HG02798 (cell line): ENCODE measurements at regions not wholly inside any gene's neighbourhood (a gene's known extent, or its start where the extent isn't known, plus 50 kb on each side); places are given as distances from the start of the nearest gene placed in this dataset.
"Not testable (repeated sequence)": the region's sequence is repeated elsewhere in the genome, so short reads cannot be mapped to it uniquely, and the experiment has no call there.

Experiments
- ATAC-seq: cut with Tn5 transposase; IDR thresholded peaks from one replicate; pipeline ENCODE4 v1.9.1; 2021; ENCODE audit warnings: mild to moderate bottlenecking; ENCODE audit not compliant: unreplicated experiment, poor library complexity

DNA sequence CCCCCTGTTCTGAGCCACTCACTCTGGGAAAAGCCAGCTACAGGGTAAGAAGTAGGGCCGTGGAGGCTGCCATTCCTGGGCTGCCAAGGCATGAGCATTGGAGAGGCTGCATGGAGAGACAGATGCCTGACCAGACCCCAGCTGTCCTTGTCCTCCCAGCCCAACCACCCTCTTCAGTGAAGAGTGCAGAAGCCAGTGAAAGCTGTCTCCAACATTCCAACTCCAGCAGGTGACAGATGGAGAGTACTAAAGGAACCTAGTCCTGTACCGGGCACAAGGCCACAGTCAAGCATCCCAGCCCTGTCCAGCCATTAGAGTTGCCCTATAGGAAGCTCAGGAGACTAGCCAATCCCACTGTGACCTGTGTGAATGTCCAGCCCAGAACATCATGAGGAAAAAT lies 165.1 kb downstream of the DIRAS2 start:
- no peak for ATAC-seq

- ATAC-seq: no peak
These were observed 163.8 kb downstream of the DIRAS2 start for GRCh38 chr9:90478821-90479220.

DNA sequence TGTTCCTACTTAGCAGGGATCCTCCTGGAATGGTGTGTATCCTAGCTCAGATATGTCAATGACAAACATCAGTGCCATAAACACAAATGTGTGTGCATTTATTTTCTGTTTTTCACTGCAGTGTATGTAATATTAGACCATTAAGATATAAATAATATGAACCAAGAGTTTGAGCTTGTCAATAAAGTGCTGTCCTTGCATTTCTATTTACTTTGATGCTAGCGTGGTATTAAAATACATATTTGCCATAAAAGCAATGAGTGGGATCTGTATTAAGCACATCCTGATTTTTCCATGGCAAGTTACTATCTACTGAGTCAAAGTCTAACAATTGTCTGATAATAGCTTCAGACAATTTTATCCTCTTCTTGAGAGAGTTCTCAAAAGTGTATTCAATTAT lies 157.6 kb downstream of the DIRAS2 start:
- no peak for ATAC-seq

DNA sequence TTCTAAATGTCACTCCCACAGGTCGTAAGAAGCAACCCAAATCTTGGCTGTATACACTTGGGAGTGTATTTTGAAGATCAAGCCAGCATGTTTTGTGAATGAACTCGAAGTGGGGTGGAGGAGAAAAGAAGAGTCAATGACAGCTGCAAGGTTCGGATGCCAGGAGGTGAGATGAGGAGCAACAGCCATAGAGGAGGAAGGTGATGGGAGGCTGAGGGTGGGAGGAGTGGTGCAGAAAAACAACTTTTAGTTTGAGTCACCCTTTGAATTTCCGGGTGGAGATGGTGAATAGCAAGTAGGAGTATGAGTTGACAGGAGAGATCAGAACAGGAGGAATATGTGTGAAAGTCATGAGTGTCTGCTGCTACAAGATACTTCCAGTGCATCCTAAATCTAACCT lies 153.6 kb downstream of the DIRAS2 start:
- no peak for ATAC-seq

GRCh38 chr9:90499761-90500160 lies 142.9 kb downstream of the DIRAS2 start:
- no peak for ATAC-seq

GRCh38 chr9:90502134-90502533 lies 140.5 kb downstream of the DIRAS2 start:
- ATAC-seq: no peak

GRCh38 chr9:90504486-90504885 lies 138.1 kb downstream of the DIRAS2 start:
- ATAC-seq: peak; percentile 68

DNA sequence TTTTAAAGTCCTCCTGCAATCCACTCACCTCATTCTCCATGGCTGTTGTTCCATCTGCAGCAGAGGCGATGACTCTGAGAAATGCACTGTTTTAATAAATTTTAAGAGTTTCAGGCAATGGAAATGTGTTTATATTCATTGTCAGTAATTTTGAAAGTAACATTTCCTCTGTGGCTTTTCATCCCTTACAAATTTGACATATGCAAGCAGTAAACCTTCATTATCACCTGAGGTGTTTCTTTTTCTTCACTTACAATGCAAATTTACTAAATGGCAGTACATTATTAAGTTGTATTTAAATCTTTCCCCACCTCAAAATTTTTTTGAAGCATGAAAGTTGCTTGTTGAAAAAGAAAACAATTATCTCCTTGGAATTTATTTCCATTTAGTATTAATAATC lies 136.9 kb downstream of the DIRAS2 start:
- ATAC-seq: no peak

- ATAC-seq: not testable (repeated sequence)
These were observed 136.2 kb downstream of the DIRAS2 start for GRCh38 chr9:90506402-90506801.

DNA sequence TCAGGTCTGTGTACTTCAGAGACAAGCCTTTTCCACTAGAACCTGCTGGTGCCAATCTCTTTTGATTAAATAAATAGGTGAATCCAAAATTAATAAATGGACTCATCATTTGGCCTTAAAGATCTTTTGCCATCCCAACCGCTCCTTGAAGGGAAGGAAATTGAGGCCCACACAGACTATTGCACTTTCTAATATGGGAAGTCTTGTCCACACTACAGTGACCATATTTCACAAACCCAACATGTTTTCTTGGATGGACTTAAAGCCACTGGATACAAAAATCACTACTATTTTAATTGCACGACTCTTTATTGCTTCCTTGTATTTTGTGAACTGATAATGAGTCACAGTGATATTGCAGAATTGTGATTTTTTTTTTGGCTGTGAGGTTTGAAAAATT lies 135.0 kb downstream of the DIRAS2 start:
- ATAC-seq: no peak

DNA sequence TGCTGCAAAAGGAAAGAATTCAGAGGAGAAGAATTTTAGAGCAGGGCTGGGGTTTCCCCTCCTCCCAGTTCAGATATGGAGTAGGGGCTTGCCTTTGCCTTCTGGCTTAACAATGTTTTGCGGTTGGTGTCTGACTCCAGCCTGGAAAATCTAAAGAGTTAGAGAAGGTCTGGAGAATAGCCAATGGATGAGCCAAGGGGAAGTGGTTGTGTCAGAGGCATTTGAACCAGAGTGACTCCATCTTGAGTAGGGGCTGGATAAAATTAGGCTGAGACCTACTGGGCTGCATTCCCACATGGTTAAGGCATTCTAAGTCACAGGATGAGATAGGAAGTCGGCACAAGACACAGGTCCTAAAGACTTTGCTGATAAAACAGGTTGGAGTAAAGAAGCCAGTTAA lies 133.7 kb downstream of the DIRAS2 start:
- no peak for ATAC-seq

- ATAC-seq: no peak
These were observed 130.9 kb downstream of the DIRAS2 start for GRCh38 chr9:90511711-90512110.

DNA sequence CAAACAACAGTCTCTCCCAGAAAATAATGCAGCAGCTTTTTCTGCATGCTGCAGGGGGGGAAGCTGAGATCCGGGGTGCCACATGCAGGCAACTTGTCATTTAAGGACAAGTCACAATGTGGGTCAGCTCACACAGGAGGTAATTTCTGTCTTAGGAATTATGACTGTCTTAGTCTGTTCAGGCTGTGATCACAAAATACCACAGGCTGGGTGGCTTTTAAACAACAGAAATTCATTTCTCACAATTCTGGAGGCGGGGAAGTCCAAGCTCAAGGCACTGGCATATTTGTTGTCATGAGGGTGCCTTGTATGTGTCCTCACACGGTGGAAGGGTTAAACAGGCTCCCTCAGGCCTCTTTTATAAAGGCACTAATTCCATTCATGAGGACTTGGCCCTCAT lies 127.7 kb downstream of the DIRAS2 start:
- ATAC-seq: no peak

DNA sequence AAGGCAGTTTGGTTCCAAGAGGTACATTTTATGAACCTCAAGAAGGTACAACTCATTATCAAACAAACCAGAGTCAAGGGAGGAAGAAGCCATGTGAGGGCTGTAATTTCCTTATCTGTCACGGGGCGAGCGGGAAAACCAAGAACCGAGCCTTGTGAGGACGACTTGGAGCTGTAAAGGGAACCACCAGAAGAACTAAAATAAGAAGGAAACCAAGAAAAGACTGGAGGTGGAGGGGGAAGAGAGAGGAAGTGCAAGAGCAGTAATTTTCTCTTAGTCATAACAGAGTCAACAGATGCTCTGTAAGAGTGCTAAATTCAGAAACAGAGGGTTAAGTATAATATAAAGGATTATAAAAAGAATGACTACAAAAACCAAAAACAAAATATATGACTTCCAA lies 127.1 kb downstream of the DIRAS2 start:
- peak; percentile 50 for ATAC-seq

DNA sequence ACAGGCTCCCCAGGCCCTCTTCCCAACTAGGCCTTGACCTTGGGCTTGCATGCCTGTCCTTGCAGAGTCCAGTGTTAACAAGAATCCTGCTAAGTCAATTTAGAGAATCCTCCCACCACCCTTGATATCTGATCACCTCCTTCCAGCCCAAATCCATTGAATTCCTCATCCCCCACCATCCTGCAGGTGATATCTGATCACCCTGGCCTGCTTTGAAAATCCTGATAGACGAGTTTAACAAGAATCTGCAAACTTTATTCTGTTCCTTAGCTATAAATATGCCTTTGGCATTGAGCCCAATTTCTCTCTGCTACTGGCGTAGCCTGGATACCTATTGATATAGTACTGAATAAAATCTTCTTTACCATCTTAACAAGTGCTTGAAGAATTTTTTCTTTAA lies 125.5 kb downstream of the DIRAS2 start:
- no peak for ATAC-seq

- no peak for ATAC-seq
These were observed 120.6 kb downstream of the DIRAS2 start for GRCh38 chr9:90521811-90522570.

DNA sequence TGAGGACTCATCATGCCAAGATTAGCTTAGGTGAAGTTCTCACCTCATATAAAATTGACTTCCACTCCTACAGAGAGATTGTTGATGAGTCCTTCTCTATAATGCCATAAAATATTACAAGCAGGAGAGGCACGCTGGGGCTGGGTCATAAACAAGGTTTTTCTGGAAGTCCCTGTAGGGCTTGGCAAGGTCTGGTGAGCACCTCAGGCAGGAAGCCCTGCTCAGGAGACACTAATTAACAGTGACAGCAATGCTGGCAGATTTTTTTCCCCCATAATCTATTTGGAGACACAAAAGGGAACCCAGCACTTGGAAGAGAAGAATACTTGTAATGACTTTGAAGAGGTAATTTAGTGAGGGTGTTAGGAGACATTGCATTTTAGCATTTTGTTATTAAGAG lies 118.7 kb downstream of the DIRAS2 start:
- ATAC-seq: no peak

GRCh38 chr9:90526386-90526785 lies 116.2 kb downstream of the DIRAS2 start:
- ATAC-seq: no peak

GRCh38 chr9:90536094-90536493 lies 106.5 kb downstream of the DIRAS2 start:
- not testable (repeated sequence) for ATAC-seq

- ATAC-seq: no peak
These were observed 104.1 kb downstream of the DIRAS2 start for GRCh38 chr9:90538566-90538965.

DNA sequence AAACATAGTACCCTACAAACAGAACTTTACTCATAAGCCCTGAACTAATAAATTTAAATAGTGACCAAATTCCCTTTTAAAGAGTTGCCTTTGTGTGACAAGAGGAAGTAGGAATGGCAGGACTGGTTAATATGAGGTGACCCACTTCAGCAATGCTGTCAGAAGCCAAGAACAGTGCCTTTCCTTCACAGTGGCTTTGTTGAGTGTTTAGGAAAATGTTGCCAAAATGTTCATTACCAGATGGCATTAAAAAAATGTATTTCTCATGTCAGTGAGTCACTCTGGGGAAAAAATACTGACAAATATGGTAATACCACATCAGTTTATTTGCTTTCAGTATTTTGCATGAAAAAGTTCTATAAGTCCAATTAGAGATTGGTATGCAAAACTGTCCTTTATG lies 103.3 kb downstream of the DIRAS2 start:
- no peak for ATAC-seq

- no peak for ATAC-seq
These were observed 101.9 kb downstream of the DIRAS2 start for GRCh38 chr9:90540734-90541133.

- no peak for ATAC-seq
These were observed 98.1 kb downstream of the DIRAS2 start for GRCh38 chr9:90544488-90544887.
